ENCODE measurements at regions not wholly inside any gene's neighbourhood (a gene's known extent, or its start where the extent isn't known, plus 50 kb on each side); places are given as distances from the start of the nearest gene placed in this dataset.

DNA sequence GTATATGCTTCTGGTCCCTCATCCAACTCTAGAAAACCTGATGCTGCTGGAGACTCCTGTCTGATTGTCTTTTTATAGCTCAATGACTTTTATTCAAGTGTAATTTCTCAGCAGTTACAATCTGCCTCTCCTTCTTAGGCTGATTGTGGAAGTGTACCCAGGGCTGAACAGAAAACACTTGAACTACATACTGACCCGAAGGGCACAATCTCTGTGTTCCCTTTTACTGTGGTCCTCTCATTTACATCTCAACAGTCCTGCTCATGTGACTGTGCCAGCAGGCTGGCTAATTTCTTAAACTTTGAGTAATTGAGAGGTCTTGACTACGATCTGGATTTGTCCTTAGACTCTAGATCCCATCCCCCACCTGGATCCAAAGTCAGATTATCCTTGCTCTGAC is 863.4 kb downstream of the PDHA2 start:
- ChIA-PET RAD21 (ENCODE audit: low non-redundant PET in 1 of 2, low total read pairs in 2 of 2, uncharacterized antibody in 2 of 2, unreplicated experiment in 2 of 2) (no interaction called here), POLR2A (no interaction called here), CTCF (no interaction called here)
- no peak for DNase-seq (ENCODE audit: low read depth, low spot score)
- no peaks in the 10 kb centered on the region for H3K4me1 ChIP-seq (ENCODE audit: control insufficient read depth in 1 of 2, insufficient read depth in 2 of 2, low read length in 2 of 2)
- H3K4me3 ChIP-seq (replicated peaks in 1 of 2; ENCODE audit: low read depth in 1 of 2, low read length in 2 of 2): no peak overlapping the region
- BruUV-seq (replicated peaks): no TSS peak
- H3K9me3 ChIP-seq (ENCODE audit: control insufficient read depth in 1 of 2, insufficient read depth in 1 of 2, low read depth in 1 of 2, low read length in 2 of 2): no peaks in the 10 kb centered on the region
- H3K27ac ChIP-seq (ENCODE audit: low read depth, low read length): no peak overlapping the region
- H2AFZ ChIP-seq (ENCODE audit: low read depth, low read length, poor library complexity, severe bottlenecking): no peak overlapping the region
- H4K20me1 ChIP-seq (ENCODE audit: insufficient read depth): no peaks in the 10 kb centered on the region
- H3K4me2 ChIP-seq (ENCODE audit: low read length): no peak overlapping the region
- H3K36me3 ChIP-seq (ENCODE audit: control insufficient read depth in 1 of 2, insufficient read depth in 2 of 2, low read length in 2 of 2): no peaks in the 10 kb centered on the region
- no peaks in the 10 kb centered on the region for H3K27me3 ChIP-seq (ENCODE audit: insufficient read depth, low read length)
- no peak for TF ChIP-seq SP1 (IDR thresholded peaks at IDR 0.05; ENCODE audit: low read depth)
- no peak for TF ChIP-seq TCF7L2 (IDR thresholded peaks at IDR 0.05; ENCODE audit: borderline replicate concordance, extremely low read depth, insufficient read depth, insufficient read length)
- TF ChIP-seq POLR2A (IDR thresholded peaks at IDR 0.05; ENCODE audit: borderline replicate concordance, extremely low read depth, insufficient read depth, insufficient read length): no peak
- TF ChIP-seq RAD21 (IDR thresholded peaks at IDR 0.05; ENCODE audit: low read depth): no peak
- no peak for TF ChIP-seq ZFX (IDR thresholded peaks at IDR 0.05)
- no peak for TF ChIP-seq SIN3A (IDR thresholded peaks at IDR 0.05; ENCODE audit: low read depth)
- TF ChIP-seq, protein P1, sequence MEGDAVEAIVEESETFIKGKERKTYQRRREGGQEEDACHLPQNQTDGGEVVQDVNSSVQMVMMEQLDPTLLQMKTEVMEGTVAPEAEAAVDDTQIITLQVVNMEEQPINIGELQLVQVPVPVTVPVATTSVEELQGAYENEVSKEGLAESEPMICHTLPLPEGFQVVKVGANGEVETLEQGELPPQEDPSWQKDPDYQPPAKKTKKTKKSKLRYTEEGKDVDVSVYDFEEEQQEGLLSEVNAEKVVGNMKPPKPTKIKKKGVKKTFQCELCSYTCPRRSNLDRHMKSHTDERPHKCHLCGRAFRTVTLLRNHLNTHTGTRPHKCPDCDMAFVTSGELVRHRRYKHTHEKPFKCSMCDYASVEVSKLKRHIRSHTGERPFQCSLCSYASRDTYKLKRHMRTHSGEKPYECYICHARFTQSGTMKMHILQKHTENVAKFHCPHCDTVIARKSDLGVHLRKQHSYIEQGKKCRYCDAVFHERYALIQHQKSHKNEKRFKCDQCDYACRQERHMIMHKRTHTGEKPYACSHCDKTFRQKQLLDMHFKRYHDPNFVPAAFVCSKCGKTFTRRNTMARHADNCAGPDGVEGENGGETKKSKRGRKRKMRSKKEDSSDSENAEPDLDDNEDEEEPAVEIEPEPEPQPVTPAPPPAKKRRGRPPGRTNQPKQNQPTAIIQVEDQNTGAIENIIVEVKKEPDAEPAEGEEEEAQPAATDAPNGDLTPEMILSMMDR (IDR thresholded peaks at IDR 0.05 in 2 of 3, conservative IDR thresholded peaks at IDR 0.05 in 1 of 3; ENCODE audit: borderline replicate concordance in 1 of 3, insufficient read depth in 1 of 3, low read depth in 2 of 3, low read length in 2 of 3): no peak
- TF ChIP-seq ELF1 (IDR thresholded peaks at IDR 0.05; ENCODE audit: borderline replicate concordance, low read depth): no peak
- TF ChIP-seq, protein P2, sequence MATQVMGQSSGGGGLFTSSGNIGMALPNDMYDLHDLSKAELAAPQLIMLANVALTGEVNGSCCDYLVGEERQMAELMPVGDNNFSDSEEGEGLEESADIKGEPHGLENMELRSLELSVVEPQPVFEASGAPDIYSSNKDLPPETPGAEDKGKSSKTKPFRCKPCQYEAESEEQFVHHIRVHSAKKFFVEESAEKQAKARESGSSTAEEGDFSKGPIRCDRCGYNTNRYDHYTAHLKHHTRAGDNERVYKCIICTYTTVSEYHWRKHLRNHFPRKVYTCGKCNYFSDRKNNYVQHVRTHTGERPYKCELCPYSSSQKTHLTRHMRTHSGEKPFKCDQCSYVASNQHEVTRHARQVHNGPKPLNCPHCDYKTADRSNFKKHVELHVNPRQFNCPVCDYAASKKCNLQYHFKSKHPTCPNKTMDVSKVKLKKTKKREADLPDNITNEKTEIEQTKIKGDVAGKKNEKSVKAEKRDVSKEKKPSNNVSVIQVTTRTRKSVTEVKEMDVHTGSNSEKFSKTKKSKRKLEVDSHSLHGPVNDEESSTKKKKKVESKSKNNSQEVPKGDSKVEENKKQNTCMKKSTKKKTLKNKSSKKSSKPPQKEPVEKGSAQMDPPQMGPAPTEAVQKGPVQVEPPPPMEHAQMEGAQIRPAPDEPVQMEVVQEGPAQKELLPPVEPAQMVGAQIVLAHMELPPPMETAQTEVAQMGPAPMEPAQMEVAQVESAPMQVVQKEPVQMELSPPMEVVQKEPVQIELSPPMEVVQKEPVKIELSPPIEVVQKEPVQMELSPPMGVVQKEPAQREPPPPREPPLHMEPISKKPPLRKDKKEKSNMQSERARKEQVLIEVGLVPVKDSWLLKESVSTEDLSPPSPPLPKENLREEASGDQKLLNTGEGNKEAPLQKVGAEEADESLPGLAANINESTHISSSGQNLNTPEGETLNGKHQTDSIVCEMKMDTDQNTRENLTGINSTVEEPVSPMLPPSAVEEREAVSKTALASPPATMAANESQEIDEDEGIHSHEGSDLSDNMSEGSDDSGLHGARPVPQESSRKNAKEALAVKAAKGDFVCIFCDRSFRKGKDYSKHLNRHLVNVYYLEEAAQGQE (IDR thresholded peaks at IDR 0.05; ENCODE audit: low read depth): no peak
- no peak for TF ChIP-seq YY1 (IDR thresholded peaks at IDR 0.05; ENCODE audit: extremely low read depth, insufficient replicate concordance, low read depth, low read length)
- TF ChIP-seq POLR2AphosphoS5 (IDR thresholded peaks at IDR 0.05; ENCODE audit: low read depth, low read length): no peak
- intact Hi-C loops (cut with micrococcal nuclease): no loop called here
- H3K9me2 ChIP-seq (ENCODE audit: insufficient read depth): peaks cover 3% of the 10 kb centered on the region; the same call in 1 of the 2 replicates
- H3K79me2 ChIP-seq (ENCODE audit: insufficient read depth, low read length): no peaks in the 10 kb centered on the region
- ATAC-seq: no peak
- H3K9ac ChIP-seq (ENCODE audit: low read length): no peak overlapping the region
